ENCODE measurements at regions not wholly inside any gene's neighbourhood (a gene's known extent, or its start where the extent isn't known, plus 50 kb on each side); places are given as distances from the start of the nearest gene placed in this dataset.

GRCh38 chr11:121717296-121717695, 264.5 kb upstream of the SORL1-AS1 start:
- H3K4me2 ChIP-seq: no peak overlapping the region
- H3K36me3 Mint-ChIP-seq: no peaks in the 10 kb centered on the region
- peaks cover 9% of the 10 kb centered on the region for H3K9me3 ChIP-seq (ENCODE audit: low read depth)
- H3K27me3 Mint-ChIP-seq (ENCODE audit: insufficient read depth, low read depth): peaks cover under 1% of the 10 kb centered on the region
- H3K27ac ChIP-seq: no peak overlapping the region
- peaks cover 3% of the 10 kb centered on the region for H3F3A ChIP-seq (ENCODE audit: low read depth)
- H3K4me3 ChIP-seq: no peak overlapping the region
- no peaks in the 10 kb centered on the region for H4K20me1 ChIP-seq (ENCODE audit: low read depth)
- H3K27me3 ChIP-seq: no peaks in the 10 kb centered on the region
- no peaks in the 10 kb centered on the region for H3K4me1 ChIP-seq
- TF ChIP-seq CTCF (IDR thresholded peaks at IDR 0.05): no peak
- TF ChIP-seq EZH2 (IDR thresholded peaks at IDR 0.05): no peak
- TF ChIP-seq EZH2phosphoT487 (IDR thresholded peaks at IDR 0.05): no peak
- H3K4me1 Mint-ChIP-seq: peaks cover 4% of the 10 kb centered on the region
- H3K9ac ChIP-seq: no peak overlapping the region
- no peaks in the 10 kb centered on the region for H3K79me2 ChIP-seq (ENCODE audit: low read depth)
- no peak overlapping the region for H3K27ac Mint-ChIP-seq
- no peak overlapping the region for H2AFZ ChIP-seq (replicated peaks)
- no peaks in the 10 kb centered on the region for H3K36me3 ChIP-seq
- no peak overlapping the region for H3K4me3 Mint-ChIP-seq
- peaks cover 3% of the 10 kb centered on the region for H3K9me3 Mint-ChIP-seq
- no peak for DNase-seq (ENCODE audit: low spot score)

GRCh38 chr11:121716060-121716459, 263.3 kb upstream of the SORL1-AS1 start:
- Histone ChIP-seq H3K9me3 (ENCODE audit: low read depth) (peaks cover under 1% of the 10 kb centered on the region), H3K9ac (no peak overlapping the region), H3K79me2 (ENCODE audit: low read depth) (no peaks in the 10 kb centered on the region), H3K36me3 (no peaks in the 10 kb centered on the region), H3F3A (ENCODE audit: low read depth) (no peaks in the 10 kb centered on the region), H3K27me3 (no peaks in the 10 kb centered on the region), H4K20me1 (ENCODE audit: low read depth) (no peaks in the 10 kb centered on the region), H3K27ac (no peak overlapping the region), H2AFZ (replicated peaks) (no peak overlapping the region), H3K4me3 (no peak overlapping the region), H3K4me2 (no peak overlapping the region), H3K4me1 (no peaks in the 10 kb centered on the region)
- DNase-seq (ENCODE audit: low spot score): no peak
- H3K4me3 Mint-ChIP-seq: no peak overlapping the region
- peaks cover 3% of the 10 kb centered on the region for H3K9me3 Mint-ChIP-seq
- no peak overlapping the region for H3K27ac Mint-ChIP-seq
- TF ChIP-seq EZH2 (IDR thresholded peaks at IDR 0.05) (no peak), EZH2phosphoT487 (IDR thresholded peaks at IDR 0.05) (no peak), CTCF (IDR thresholded peaks at IDR 0.05) (no peak)
- H3K36me3 Mint-ChIP-seq: no peaks in the 10 kb centered on the region
- H3K27me3 Mint-ChIP-seq (ENCODE audit: insufficient read depth, low read depth): no peaks in the 10 kb centered on the region
- H3K4me1 Mint-ChIP-seq: no peaks in the 10 kb centered on the region

DNA sequence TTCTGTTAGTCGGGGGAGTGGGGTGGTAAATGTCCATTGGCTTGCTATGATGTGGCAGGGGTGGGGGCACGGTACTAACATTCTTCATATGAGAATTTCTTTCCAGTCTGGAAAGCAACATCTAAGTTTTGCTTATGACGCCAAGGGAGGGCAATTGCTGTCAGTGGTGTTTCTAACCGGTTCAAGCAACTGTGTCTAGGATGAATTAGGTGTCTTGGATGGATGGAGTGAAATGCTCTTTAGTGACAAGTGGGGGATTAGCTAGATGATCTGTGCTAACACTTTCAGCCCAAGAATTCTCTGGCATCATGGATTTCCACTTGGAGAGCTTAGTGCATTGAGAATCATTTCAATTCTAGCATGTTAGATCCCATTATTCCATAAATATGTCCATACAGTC, 262.6 kb upstream of the SORL1-AS1 start:
- Histone ChIP-seq H4K20me1 (ENCODE audit: low read depth) (no peaks in the 10 kb centered on the region), H3F3A (ENCODE audit: low read depth) (no peaks in the 10 kb centered on the region), H3K4me3 (no peak overlapping the region), H2AFZ (replicated peaks) (no peak overlapping the region), H3K9ac (no peak overlapping the region), H3K27ac (no peak overlapping the region), H3K27me3 (no peaks in the 10 kb centered on the region), H3K4me1 (no peaks in the 10 kb centered on the region), H3K79me2 (ENCODE audit: low read depth) (no peaks in the 10 kb centered on the region), H3K9me3 (ENCODE audit: low read depth) (no peaks in the 10 kb centered on the region), H3K36me3 (no peaks in the 10 kb centered on the region), H3K4me2 (no peak overlapping the region)
- Mint-ChIP-seq H3K36me3 (no peaks in the 10 kb centered on the region), H3K27me3 (ENCODE audit: insufficient read depth, low read depth) (no peaks in the 10 kb centered on the region), H3K27ac (no peak overlapping the region), H3K4me3 (no peak overlapping the region), H3K9me3 (peaks cover under 1% of the 10 kb centered on the region), H3K4me1 (no peaks in the 10 kb centered on the region)
- no peak for TF ChIP-seq EZH2phosphoT487 (IDR thresholded peaks at IDR 0.05)
- TF ChIP-seq EZH2 (IDR thresholded peaks at IDR 0.05): no peak
- no peak for TF ChIP-seq CTCF (IDR thresholded peaks at IDR 0.05)
- DNase-seq (ENCODE audit: low spot score): no peak
